ENCODE measurements at regions not wholly inside any gene's neighbourhood (a gene's known extent, or its start where the extent isn't known, plus 50 kb on each side); places are given as distances from the start of the nearest gene placed in this dataset.
"Not testable (repeated sequence)": the region's sequence is repeated elsewhere in the genome, so short reads cannot be mapped to it uniquely, and the experiment has no call there.

DNA sequence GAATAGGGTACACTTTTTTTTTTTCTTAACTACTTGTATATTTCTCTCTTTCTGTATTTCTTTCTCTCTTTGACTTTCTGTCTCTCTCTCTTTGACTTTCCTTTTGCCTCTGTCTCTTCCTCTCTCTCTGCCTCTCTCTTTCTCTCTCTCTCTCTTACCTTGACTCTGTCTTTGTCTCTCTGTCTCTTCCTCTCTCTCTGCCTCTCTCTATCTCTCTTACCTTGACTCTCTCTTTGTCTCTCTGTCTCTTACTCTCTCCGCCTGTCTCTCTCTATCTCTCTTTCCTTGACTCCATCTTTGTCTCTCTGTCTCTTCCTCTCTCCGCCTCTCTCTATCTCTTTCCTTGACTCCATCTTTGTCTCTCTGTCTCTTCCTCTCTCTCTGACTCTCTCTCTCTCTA, 62.4 kb upstream of the PRMT8 start:
- DNase-seq (ENCODE audit: low spot score in 2 of 2) = no peak
- TF ChIP-seq CTCF (IDR thresholded peaks at IDR 0.05) = no peak
- TF ChIP-seq POLR2A (IDR thresholded peaks at IDR 0.05) = no peak
- no peak overlapping the region for H3K4me3 ChIP-seq (ENCODE audit: low read depth, poor library complexity, severe bottlenecking)
- intact Hi-C loops (cut with DNase I; ENCODE audit: low total_unique reads) = no loop called here
- WGBS, 2 donors = 95 to 97% methylated on average over 2 of the region's 2 CpGs

GRCh38 chr12:3429523-3429922, 61.5 kb upstream of the PRMT8 start:
- H3K4me3 ChIP-seq (ENCODE audit: low read depth, poor library complexity, severe bottlenecking); intact Hi-C loops (cut with DNase I; ENCODE audit: low total_unique reads): not testable (repeated sequence)
- peak in 1 of 2 donors; percentile 39 for DNase-seq (ENCODE audit: low spot score in 2 of 2)
- WGBS, 2 donors = 94 to 99% methylated on average over 5 of the region's 5 CpGs

DNA sequence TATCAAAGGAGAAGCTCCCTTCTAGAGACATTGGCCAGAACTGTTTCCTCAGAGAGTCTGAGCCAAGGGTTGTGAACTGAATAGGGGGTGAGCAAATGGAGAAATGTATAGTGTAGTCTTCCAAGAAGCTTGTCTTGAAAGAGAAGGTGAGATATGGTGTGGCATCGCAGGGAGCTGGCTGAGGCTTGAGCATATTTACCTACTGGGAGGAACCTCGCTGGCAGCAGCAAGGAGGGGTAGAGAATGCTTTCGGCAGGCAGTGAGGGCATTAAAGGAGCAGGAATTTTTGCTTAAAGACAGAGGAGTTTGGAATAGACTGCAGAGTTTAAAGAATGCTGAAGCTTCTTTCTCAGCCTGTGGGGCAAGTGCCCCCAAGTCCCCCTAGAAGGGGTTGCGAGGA, 59.3 kb upstream of the PRMT8 start:
- 88 to 91% methylated on average over 4 of the region's 4 CpGs for WGBS, 2 donors
- intact Hi-C loops (cut with DNase I; ENCODE audit: low total_unique reads) = no loop called here
- no peak overlapping the region for H3K4me3 ChIP-seq (ENCODE audit: low read depth, poor library complexity, severe bottlenecking)
- TF ChIP-seq CTCF (IDR thresholded peaks at IDR 0.05) (no peak), POLR2A (IDR thresholded peaks at IDR 0.05) (no peak)
- DNase-seq (ENCODE audit: low spot score in 2 of 2) = peak in 1 of 2 donors; percentile 72

- no peak overlapping the region for H3K4me3 ChIP-seq (ENCODE audit: low read depth, poor library complexity, severe bottlenecking)
Observed at GRCh38 chr12:3432176-3432742, 58.7 kb upstream of the PRMT8 start.

DNA sequence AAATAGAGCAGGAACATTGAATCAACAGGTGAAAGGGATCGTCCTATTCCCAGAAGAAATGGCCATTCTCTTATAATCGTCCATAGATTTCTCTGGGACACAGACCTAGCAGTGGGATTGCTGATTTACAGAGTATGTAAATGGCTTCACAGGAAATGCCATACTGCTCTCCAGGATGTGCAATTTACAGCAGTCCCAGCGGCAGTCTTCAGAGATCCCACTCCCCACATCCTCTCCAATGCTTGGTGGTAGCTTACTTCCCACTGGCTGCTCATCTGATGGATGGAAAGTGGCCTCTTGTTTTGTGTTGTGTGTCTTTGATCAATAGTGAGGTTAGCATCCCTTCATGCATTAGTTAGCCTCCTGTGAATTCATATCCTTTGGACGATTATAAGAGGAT, 58.1 kb upstream of the PRMT8 start:
- intact Hi-C loops (cut with DNase I; ENCODE audit: low total_unique reads) = no loop called here
- no peak overlapping the region for H3K4me3 ChIP-seq (ENCODE audit: low read depth, poor library complexity, severe bottlenecking)
- 62 to 63% methylated on average over 4 of the region's 4 CpGs for WGBS, 2 donors
- TF ChIP-seq POLR2A (IDR thresholded peaks at IDR 0.05) (no peak), CTCF (IDR thresholded peaks at IDR 0.05) (no peak)
- peak in 1 of 2 donors; percentile 64 for DNase-seq (ENCODE audit: low spot score in 2 of 2)

More at GRCh38 chr12:3432176-3432742, 58.7 kb upstream of the PRMT8 start:
- DNase-seq (ENCODE audit: low spot score in 2 of 2) = peak in 1 of 2 donors; percentile 52
- TF ChIP-seq POLR2A (IDR thresholded peaks at IDR 0.05) = no peak
- TF ChIP-seq CTCF (IDR thresholded peaks at IDR 0.05) = no peak
- intact Hi-C loops (cut with DNase I; ENCODE audit: low total_unique reads) = no loop called here
- WGBS, 2 donors = 64 to 69% methylated on average over 7 of the region's 7 CpGs

DNA sequence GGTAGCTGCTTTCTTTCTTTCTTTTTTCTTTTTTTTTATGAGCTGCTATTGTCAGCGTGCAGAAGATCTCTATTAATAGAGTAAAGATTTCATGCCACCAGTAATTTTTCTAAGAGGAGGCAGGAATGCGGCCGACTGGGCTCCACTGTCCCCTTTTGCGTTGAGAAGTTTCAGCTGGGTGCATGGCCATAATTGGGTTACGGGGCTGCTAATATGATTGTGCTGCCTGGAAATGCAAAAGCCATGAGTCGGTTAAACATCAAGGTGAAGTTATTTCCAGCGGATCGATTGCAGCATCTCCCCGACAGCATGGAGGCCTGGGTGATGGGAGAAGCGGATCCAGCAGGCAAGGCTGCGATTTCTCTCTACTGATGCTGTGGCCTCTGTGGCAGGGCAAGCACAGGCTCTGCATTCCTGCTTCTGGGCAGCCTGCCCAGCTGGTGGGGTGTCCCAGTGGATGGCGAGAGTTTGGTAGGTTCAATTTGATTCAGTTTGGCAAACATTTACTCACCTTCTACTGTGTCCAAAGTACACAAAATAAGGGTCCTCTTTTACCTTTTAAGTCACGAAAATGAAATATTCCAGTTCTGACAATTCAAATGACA, 54.4 kb upstream of the PRMT8 start:
- H3K4me3 ChIP-seq (ENCODE audit: low read depth, poor library complexity, severe bottlenecking) = no peak overlapping the region
- TF ChIP-seq CTCF (IDR thresholded peaks at IDR 0.05) (no peak), POLR2A (IDR thresholded peaks at IDR 0.05) (no peak)
- peak in 1 of 2 donors; percentile 56 for DNase-seq (ENCODE audit: low spot score in 2 of 2)
- intact Hi-C loops (cut with DNase I; ENCODE audit: low total_unique reads) = no loop called here
- WGBS, 2 donors = 80 to 82% methylated on average over 13 of the region's 13 CpGs
